GM21515 (cell line): ENCODE measurements at regions not wholly inside any gene's neighbourhood (a gene's known extent, or its start where the extent isn't known, plus 50 kb on each side); places are given as distances from the start of the nearest gene placed in this dataset.

Source experiments
- ATAC-seq: cut with Tn5 transposase; IDR thresholded peaks from one replicate; pipeline ENCODE4 v1.9.1; 2021; ENCODE audit not compliant: unreplicated experiment

GRCh38 chr13:80237646-80238045 is 103.3 kb downstream of the SPRY2 start:
- ATAC-seq = no peak

GRCh38 chr13:80235967-80236302 is 105.0 kb downstream of the SPRY2 start:
- no peak for ATAC-seq

- ATAC-seq = no peak
Observed at GRCh38 chr13:80235166-80235966, 105.6 kb downstream of the SPRY2 start.

- no peak for ATAC-seq
Observed at GRCh38 chr13:80227645-80228044, 113.3 kb downstream of the SPRY2 start.

DNA sequence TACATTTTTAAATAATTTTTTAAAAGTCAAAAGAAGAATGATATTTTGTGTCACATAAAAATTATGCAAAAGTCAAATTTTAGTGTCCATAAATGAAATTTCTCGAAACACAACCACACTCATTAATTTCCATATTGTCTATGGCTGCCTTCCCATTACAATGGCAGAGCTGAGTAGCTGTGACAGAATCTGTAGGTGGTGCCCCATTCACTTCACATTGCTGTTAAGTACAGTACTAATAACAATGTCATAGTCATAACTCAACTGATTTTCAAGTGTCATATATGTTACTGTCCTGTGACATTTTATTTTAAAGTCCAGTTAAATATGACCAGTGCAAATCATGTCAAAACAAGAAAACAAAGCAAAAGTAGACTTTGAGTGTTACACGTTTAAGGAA is 114.3 kb downstream of the SPRY2 start:
- ATAC-seq = no peak

- ATAC-seq = no peak
Observed at GRCh38 chr13:80224468-80224867, 116.5 kb downstream of the SPRY2 start.

DNA sequence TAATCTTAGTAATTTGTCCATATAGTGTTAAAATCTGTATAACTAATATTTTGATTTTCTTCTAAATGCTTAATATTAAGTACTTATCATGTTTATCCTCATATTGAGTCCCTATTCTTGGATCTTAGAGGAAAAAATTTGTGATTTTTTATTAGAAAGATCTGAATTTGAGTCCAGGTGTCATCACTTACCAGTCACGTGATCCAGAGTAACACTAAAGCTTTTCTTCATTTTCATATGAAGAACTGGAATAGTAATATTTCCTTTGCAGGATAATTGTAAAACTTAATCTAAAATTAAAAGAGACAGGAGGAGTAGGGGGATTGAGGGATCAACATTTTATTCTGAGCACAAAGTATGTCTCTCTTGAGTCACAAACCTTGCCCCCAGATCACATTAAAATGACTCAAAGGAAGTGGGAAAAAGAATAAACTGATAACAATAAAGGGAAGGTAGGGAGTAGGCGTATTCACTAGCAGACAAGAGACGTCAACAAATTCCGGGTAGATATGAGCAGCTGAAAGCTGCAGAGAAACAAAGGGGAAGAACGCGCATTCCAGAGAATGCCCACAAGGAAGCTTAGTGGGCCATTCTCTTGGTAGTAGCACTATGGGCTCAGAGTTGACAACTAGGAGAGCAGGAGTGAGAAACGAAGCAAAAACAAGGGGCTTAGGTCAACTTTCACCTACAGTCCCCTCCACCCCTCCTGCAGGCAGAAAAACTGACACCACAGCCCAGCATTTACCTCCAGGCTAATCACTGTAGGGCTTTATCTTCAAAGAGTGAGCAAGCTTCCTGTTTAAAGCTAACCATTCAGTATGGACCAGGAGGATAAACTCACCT is 123.1 kb downstream of the SPRY2 start:
- no peak for ATAC-seq

GRCh38 chr13:80215368-80215767 is 125.6 kb downstream of the SPRY2 start:
- ATAC-seq = no peak

GRCh38 chr13:80214521-80214991 is 126.4 kb downstream of the SPRY2 start:
- ATAC-seq = no peak

DNA sequence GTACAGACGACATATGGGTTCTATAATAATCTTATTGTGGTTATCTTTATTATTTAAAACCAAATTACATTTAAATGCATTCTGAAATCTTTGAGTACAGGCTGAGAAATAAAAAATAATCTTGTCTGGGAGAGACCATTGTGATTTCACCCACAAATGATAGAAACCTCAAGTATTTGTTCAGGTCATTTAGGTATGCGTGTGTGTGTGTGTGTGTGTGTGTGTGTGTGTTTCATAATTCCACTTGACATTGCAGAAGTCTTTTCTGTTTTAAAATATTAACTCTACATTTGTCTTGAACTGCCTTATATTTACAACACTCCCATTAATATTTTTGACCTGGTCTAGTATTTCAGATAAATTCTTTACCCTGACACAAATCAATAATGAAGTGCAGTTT is 126.9 kb downstream of the SPRY2 start:
- ATAC-seq = no peak

GRCh38 chr13:80213201-80213600 is 127.7 kb downstream of the SPRY2 start:
- ATAC-seq = no peak

DNA sequence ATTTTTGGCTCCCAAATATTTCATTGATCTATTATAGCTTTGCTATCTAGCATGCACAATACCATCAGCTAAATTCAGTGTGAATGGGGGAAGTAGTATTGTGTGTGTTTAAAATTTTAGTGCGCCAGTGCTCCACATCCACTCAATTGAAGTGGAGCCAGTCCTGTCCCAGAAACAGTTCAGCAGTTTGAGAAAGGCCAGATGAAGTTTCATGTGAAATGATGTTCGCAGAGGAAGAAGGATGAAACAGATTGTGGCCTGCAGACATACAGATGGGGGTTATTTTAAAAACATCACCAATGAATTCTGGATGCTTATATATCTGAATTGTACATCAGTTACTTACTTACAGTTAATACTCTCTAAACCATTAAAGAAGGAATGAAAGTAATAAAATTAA is 129.4 kb downstream of the SPRY2 start:
- no peak for ATAC-seq

DNA sequence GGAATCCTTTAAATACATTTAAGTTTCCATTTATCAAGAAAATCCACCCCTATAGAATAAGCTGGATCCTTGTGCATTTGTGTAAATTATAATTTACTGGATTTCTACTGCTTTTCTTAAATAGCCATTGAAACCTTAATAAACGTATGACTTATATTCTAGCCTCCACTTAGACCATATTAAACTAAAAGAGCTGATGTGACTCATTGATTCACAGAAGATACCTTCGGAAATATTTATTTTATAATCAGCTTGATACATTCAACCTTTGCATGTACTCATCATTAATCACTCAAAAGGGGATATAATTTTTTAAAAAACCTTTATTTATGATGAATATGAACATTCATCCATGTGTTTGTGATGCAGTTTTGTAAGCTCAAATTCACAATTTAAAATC is 136.3 kb downstream of the SPRY2 start:
- ATAC-seq = no peak

DNA sequence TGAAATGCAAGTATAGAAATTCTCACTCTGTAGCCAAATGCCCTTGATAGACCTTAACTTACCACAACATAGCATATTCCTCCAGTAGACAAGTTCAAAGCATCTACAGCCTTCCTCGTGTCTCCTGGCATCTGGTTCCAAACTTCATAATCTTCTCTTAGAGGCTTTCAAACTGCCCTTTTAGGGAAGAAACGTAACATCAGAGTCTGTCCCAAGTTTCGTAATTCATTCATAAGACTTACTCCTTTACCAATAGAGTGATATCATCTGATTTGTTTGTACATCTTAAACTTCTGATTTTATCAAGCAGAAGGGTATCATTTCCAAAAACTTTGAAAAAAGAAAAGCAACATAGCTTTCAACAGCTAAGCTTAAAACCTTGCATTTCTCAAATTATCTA is 137.4 kb downstream of the SPRY2 start:
- ATAC-seq = no peak

- no peak for ATAC-seq
Observed at GRCh38 chr13:80201694-80202468, 139.0 kb downstream of the SPRY2 start.

DNA sequence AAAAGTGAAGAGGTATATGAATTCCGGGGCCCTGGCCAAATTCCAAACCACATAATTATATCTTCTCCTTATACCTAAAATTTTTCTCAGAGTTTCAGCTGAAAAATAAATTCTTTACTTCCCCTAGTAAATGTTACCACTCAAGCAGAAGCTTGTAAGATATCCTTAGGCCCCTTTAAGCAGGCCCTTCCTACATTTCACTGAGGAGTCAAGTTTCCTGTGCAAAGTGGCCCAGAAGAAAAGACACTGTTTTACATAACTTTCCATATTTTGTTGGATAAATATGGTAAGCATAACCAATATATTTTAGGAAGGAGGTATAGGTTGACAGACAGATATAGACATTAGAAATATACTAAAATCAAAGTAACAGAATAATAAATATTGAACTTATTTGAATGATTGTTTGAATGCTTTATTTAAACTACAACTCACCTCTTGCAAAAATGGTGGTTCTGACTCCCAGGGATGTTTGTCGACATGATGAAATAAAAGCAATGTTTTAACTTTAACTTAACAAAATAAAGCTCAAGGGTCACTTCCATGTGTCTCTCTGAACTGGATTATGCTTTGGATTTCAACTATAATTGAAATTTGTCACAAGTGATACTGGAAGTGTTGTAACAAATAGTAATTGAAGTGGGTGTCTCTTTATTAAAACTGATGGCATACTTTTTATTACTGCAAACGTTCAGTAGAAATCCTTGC is 141.2 kb downstream of the SPRY2 start:
- ATAC-seq = no peak

DNA sequence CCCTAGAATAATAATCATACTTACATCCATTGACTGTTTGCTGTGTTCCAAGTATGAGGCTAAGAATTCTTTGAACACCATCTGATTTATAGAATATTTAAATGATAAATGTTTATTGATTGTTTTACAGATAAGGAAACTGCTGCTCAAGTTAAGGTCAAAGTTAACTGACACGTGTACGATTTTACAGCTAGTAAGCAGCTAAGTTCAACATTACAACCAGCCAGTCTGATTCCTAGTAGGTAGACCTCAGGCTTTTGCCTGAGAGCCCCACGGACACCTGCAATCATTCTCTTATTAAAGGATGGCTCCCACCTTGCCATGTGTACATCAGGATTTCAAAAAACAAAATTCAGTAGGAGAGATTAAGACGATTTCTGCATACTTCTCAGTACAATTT is 141.9 kb downstream of the SPRY2 start:
- ATAC-seq = no peak

- ATAC-seq = no peak
Observed at GRCh38 chr13:80196756-80197155, 144.2 kb downstream of the SPRY2 start.

DNA sequence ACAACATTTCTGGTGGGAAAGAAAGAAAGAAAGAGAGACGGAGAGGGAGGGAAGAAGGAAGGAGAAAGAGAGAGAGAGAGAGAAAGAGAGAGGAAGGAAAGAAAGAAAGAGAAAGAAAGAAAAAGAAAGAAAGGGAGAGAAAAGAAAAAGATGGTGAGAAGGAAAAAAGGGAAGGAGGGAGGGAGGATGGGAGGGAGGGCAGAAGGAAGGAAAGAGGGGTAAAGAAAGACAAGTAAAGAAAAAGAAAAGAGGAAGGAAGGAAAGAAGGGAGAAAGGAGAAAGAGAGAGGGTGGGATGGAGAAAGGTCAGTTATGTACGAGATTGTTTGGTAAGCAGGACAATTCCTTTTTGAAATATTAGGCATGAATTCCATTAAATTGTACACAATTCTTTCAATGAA is 145.3 kb downstream of the SPRY2 start:
- no peak for ATAC-seq

DNA sequence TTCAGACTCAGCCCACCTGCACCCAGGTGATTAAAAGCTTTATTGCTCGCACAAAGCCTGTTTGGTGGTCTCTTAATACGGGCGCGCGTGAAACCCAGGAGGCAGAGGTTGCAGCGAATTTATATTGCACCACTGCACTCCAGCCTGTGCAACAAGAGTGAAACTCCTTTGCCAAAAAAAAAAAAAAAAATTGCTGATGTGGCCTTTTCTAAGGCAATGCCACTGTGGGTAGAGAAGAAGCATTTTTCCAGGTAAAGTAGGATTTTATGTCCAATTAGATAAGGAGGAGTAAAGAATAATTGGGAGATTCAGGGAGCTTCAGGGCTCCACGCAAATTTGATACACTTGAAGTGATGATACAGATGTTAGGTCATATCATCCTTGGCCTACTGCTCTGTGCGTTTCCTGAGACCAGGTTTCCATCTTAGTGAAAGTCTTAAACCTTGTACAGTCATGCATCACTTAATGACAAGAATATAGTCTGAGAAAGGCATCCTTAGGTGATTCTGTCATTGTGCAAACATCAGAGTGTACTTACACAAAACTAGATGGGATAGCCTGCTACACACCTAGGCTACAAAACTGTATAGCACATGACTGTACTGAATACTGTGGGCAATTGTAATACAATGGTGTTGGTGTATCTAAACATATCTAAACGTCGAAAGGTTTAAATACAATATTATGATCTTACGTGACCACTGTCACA is 150.9 kb downstream of the SPRY2 start:
- no peak for ATAC-seq
